ENCODE measurements at regions not wholly inside any gene's neighbourhood (a gene's known extent, or its start where the extent isn't known, plus 50 kb on each side); places are given as distances from the start of the nearest gene placed in this dataset.
"Not testable (repeated sequence)": the region's sequence is repeated elsewhere in the genome, so short reads cannot be mapped to it uniquely, and the experiment has no call there.

- no CpG with 5 or more reads among the region's 39 CpGs for WGBS, 10 experiments
- H3K4me3 ChIP-seq; ATAC-seq (replicated peaks in 6 of 8); H3K27ac ChIP-seq; in situ Hi-C loops (cut with MboI; ENCODE audit: low pct_unique_long_range_greater_than_20kb in 2 of 9, low sequenced_read_pairs in 9 of 9, unreplicated experiment in 9 of 9): not testable (repeated sequence)
- peaks cover 4 to 15% of the 10 kb centered on the region in 2 donors for H3K4me1 ChIP-seq (replicated peaks in 1 of 2)
Measured at GRCh38 chr2:183478941-183479595, 354.8 kb downstream of the NUP35 start.

- Histone ChIP-seq H3K4me1 (replicated peaks in 1 of 2) (no peaks in the 10 kb centered on the region), H3K27ac (no peak overlapping the region), H3K4me3 (no peak overlapping the region)
- WGBS, 10 experiments, result 9 to 96% (median 51%) methylated on average over 2 to 3 of the region's 3 CpGs; no CpG with 5 or more reads in 2 of the 10 experiments
- no peak for ATAC-seq (replicated peaks in 6 of 8)
- in situ Hi-C loops (cut with MboI; ENCODE audit: low pct_unique_long_range_greater_than_20kb in 2 of 9, low sequenced_read_pairs in 9 of 9, unreplicated experiment in 9 of 9), result no loop called here
Measured at GRCh38 chr2:183487326-183487725, 363.1 kb downstream of the NUP35 start.

GRCh38 chr2:183488421-183488820 lies 364.2 kb downstream of the NUP35 start:
- Histone ChIP-seq H3K27ac (no peak overlapping the region), H3K4me1 (replicated peaks in 1 of 2) (no peaks in the 10 kb centered on the region), H3K4me3 (no peak overlapping the region)
- in situ Hi-C loops (cut with MboI; ENCODE audit: low pct_unique_long_range_greater_than_20kb in 2 of 9, low sequenced_read_pairs in 9 of 9, unreplicated experiment in 9 of 9), result no loop called here
- no peak for ATAC-seq (replicated peaks in 6 of 8)

GRCh38 chr2:183490489-183490888 lies 366.2 kb downstream of the NUP35 start:
- Histone ChIP-seq H3K4me3 (no peak overlapping the region), H3K27ac (no peak overlapping the region), H3K4me1 (replicated peaks in 1 of 2) (peaks cover 4 to 5% of the 10 kb centered on the region in 2 donors)
- no peak for ATAC-seq (replicated peaks in 6 of 8)
- in situ Hi-C loops (cut with MboI; ENCODE audit: low pct_unique_long_range_greater_than_20kb in 2 of 9, low sequenced_read_pairs in 9 of 9, unreplicated experiment in 9 of 9), result no loop called here
- WGBS, 10 experiments, result 0 to 83% (median 78%) methylated on average over 2 to 3 of the region's 3 CpGs; no CpG with 5 or more reads in 2 of the 10 experiments

- in situ Hi-C loops (cut with MboI; ENCODE audit: low pct_unique_long_range_greater_than_20kb in 2 of 9, low sequenced_read_pairs in 9 of 9, unreplicated experiment in 9 of 9), result no loop called here
- 0 to 100% (median 90%) methylated on average over 1 to 2 of the region's 2 CpGs; no CpG with 5 or more reads in 1 of the 10 experiments for WGBS, 10 experiments
- peaks cover 8 to 9% of the 10 kb centered on the region in 2 donors for H3K4me1 ChIP-seq (replicated peaks in 1 of 2)
- no peak overlapping the region for H3K27ac ChIP-seq
- H3K4me3 ChIP-seq, result no peak overlapping the region
- ATAC-seq (replicated peaks in 6 of 8), result peak; percentile 21 to 90 (median 59)
Measured at GRCh38 chr2:183490914-183491313, 366.7 kb downstream of the NUP35 start.

- ATAC-seq (replicated peaks in 6 of 8), result no peak
- in situ Hi-C loops (cut with MboI; ENCODE audit: low pct_unique_long_range_greater_than_20kb in 2 of 9, low sequenced_read_pairs in 9 of 9, unreplicated experiment in 9 of 9), result no loop called here
- Histone ChIP-seq H3K27ac (no peak overlapping the region), H3K4me1 (replicated peaks in 1 of 2) (peaks cover 11 to 12% of the 10 kb centered on the region in 2 donors), H3K4me3 (no peak overlapping the region)
- 0 to 86% (median 79%) methylated on average over 2 to 5 of the region's 5 CpGs; no CpG with 5 or more reads in 3 of the 10 experiments for WGBS, 10 experiments
Measured at GRCh38 chr2:183493040-183493439, 368.8 kb downstream of the NUP35 start.

GRCh38 chr2:183495079-183495478 lies 370.8 kb downstream of the NUP35 start:
- in situ Hi-C loops (cut with MboI; ENCODE audit: low pct_unique_long_range_greater_than_20kb in 2 of 9, low sequenced_read_pairs in 9 of 9, unreplicated experiment in 9 of 9), result no loop called here
- 0 to 100% (median 36%) methylated on average over 1 to 2 of the region's 2 CpGs for WGBS, 10 experiments
- H3K27ac ChIP-seq, result no peak overlapping the region
- peaks cover 15 to 16% of the 10 kb centered on the region in 2 donors for H3K4me1 ChIP-seq (replicated peaks in 1 of 2)
- H3K4me3 ChIP-seq, result no peak overlapping the region
- ATAC-seq (replicated peaks in 6 of 8), result peak in 1 of 8 experiments; percentile 17

GRCh38 chr2:183495589-183496267 lies 371.5 kb downstream of the NUP35 start:
- no peak overlapping the region for H3K4me3 ChIP-seq
- H3K27ac ChIP-seq, result no peak overlapping the region
- in situ Hi-C loops (cut with MboI; ENCODE audit: low pct_unique_long_range_greater_than_20kb in 2 of 9, low sequenced_read_pairs in 9 of 9, unreplicated experiment in 9 of 9), result no loop called here
- 0 to 67% (median 25%) methylated on average over 1 to 3 of the region's 3 CpGs; no CpG with 5 or more reads in 2 of the 10 experiments for WGBS, 10 experiments
- ATAC-seq (replicated peaks in 6 of 8), result no peak
- H3K4me1 ChIP-seq (replicated peaks in 1 of 2), result peaks cover 15 to 16% of the 10 kb centered on the region in 2 donors

- in situ Hi-C loops (cut with MboI; ENCODE audit: low pct_unique_long_range_greater_than_20kb in 2 of 9, low sequenced_read_pairs in 9 of 9, unreplicated experiment in 9 of 9), result no loop called here
- no peak overlapping the region for H3K4me3 ChIP-seq
- 0 to 67% (median 19%) methylated on average over 1 of the region's 1 CpG; no CpG with 5 or more reads in 2 of the 10 experiments for WGBS, 10 experiments
- peak in 5 of 8 experiments; percentile 41 to 79 (median 64) for ATAC-seq (replicated peaks in 6 of 8)
- peaks cover 15 to 16% of the 10 kb centered on the region in 2 donors for H3K4me1 ChIP-seq (replicated peaks in 1 of 2)
- no peak overlapping the region for H3K27ac ChIP-seq
Measured at GRCh38 chr2:183497861-183498260, 373.6 kb downstream of the NUP35 start.

- H3K27ac ChIP-seq, result no peak overlapping the region
- in situ Hi-C loops (cut with MboI; ENCODE audit: low pct_unique_long_range_greater_than_20kb in 2 of 9, low sequenced_read_pairs in 9 of 9, unreplicated experiment in 9 of 9), result no loop called here
- ATAC-seq (replicated peaks in 6 of 8), result no peak
- WGBS, 10 experiments, result 0 to 100% (median 89%) methylated on average over 1 of the region's 1 CpG; no CpG with 5 or more reads in 1 of the 10 experiments
- no peaks in the 10 kb centered on the region for H3K4me1 ChIP-seq (replicated peaks in 1 of 2)
- no peak overlapping the region for H3K4me3 ChIP-seq
Measured at GRCh38 chr2:183505911-183506310, 381.7 kb downstream of the NUP35 start.

GRCh38 chr2:183511154-183511553 lies 386.9 kb downstream of the NUP35 start:
- 21 to 76% (median 67%) methylated on average over 1 to 3 of the region's 3 CpGs; no CpG with 5 or more reads in 5 of the 10 experiments for WGBS, 10 experiments
- no peak for ATAC-seq (replicated peaks in 6 of 8)
- Histone ChIP-seq H3K4me1 (replicated peaks in 1 of 2) (no peaks in the 10 kb centered on the region), H3K27ac (no peak overlapping the region), H3K4me3 (no peak overlapping the region)
- in situ Hi-C loops (cut with MboI; ENCODE audit: low pct_unique_long_range_greater_than_20kb in 2 of 9, low sequenced_read_pairs in 9 of 9, unreplicated experiment in 9 of 9), result no loop called here

GRCh38 chr2:183519371-183520056 lies 395.3 kb downstream of the NUP35 start:
- no peak overlapping the region for H3K4me3 ChIP-seq
- no peak for ATAC-seq (replicated peaks in 6 of 8)

GRCh38 chr2:183521911-183522310 lies 397.7 kb downstream of the NUP35 start:
- no peak for ATAC-seq (replicated peaks in 6 of 8)
- no peak overlapping the region for H3K27ac ChIP-seq
- no peak overlapping the region for H3K4me3 ChIP-seq
- WGBS, 10 experiments, result 0 to 100% (median 40%) methylated on average over 1 of the region's 1 CpG; no CpG with 5 or more reads in 1 of the 10 experiments
- in situ Hi-C loops (cut with MboI; ENCODE audit: low pct_unique_long_range_greater_than_20kb in 2 of 9, low sequenced_read_pairs in 9 of 9, unreplicated experiment in 9 of 9), result no loop called here
- no peaks in the 10 kb centered on the region for H3K4me1 ChIP-seq (replicated peaks in 1 of 2)

More at GRCh38 chr2:183519371-183520056, 395.3 kb downstream of the NUP35 start:
- 11 to 100% (median 90%) methylated on average over 1 of the region's 1 CpG; no CpG with 5 or more reads in 1 of the 10 experiments for WGBS, 10 experiments
- no peaks in the 10 kb centered on the region for H3K4me1 ChIP-seq (replicated peaks in 1 of 2)
- no peak overlapping the region for H3K27ac ChIP-seq
- in situ Hi-C loops (cut with MboI; ENCODE audit: low pct_unique_long_range_greater_than_20kb in 2 of 9, low sequenced_read_pairs in 9 of 9, unreplicated experiment in 9 of 9), result no loop called here
